Natural killer cell treated with Interleukin-12 subunit alpha and Interleukin-12 subunit beta and Interleukin-15 and Interleukin-18, amount 100 ng/mL, for 72 hours (primary cell): ENCODE measurements at regions not wholly inside any gene's neighbourhood (a gene's known extent, or its start where the extent isn't known, plus 50 kb on each side); places are given as distances from the start of the nearest gene placed in this dataset.
A peak's percentile ranks its signal among the peaks of the same experiment; 100 is the strongest.

Experiments
- ATAC-seq, 2 donors: fragments of 150-1000 bp; cut with Tn5 transposase in 1 of 2; sonication (Bioruptor Pico), chemical (Tn5 transposase) in 1 of 2; 2 replicates each; pipeline ENCODE4 v1.10.0; 2021
- DNase-seq: peaks from one replicate; pipeline ENCODE4 v3.0.0; 2022; ENCODE audit warnings: low spot score
- H3K27ac Mint-ChIP-seq, 2 donors: 1 replicate in 1 of 2; 2 replicates in 1 of 2; pipeline ENCODE4 v1.8.0; 2022; ENCODE audit warnings: mixed read lengths in 2 of 2, mild to moderate bottlenecking in 1 of 2, moderate library complexity in 1 of 2
- H3K27me3 Mint-ChIP-seq, 2 donors: 1 replicate in 1 of 2; 2 replicates in 1 of 2; pipeline ENCODE4 v1.8.0; 2022; ENCODE audit warnings: mixed read lengths in 2 of 2
- H3K36me3 Mint-ChIP-seq: one replicate; pipeline ENCODE4 v1.8.0; 2022; ENCODE audit warnings: mixed read lengths
- H3K4me1 Mint-ChIP-seq, 2 donors: 1 replicate in 1 of 2; 2 replicates in 1 of 2; pipeline ENCODE4 v1.8.0; 2022; ENCODE audit warnings: low read depth in 2 of 2, mixed read lengths in 2 of 2, mild to moderate bottlenecking in 1 of 2
- H3K4me3 Mint-ChIP-seq: one replicate; pipeline ENCODE4 v1.8.0; 2022; ENCODE audit warnings: mixed read lengths
- H3K9me3 Mint-ChIP-seq: 2 replicates; pipeline ENCODE4 v1.8.0; 2022; ENCODE audit warnings: mixed read lengths

DNA sequence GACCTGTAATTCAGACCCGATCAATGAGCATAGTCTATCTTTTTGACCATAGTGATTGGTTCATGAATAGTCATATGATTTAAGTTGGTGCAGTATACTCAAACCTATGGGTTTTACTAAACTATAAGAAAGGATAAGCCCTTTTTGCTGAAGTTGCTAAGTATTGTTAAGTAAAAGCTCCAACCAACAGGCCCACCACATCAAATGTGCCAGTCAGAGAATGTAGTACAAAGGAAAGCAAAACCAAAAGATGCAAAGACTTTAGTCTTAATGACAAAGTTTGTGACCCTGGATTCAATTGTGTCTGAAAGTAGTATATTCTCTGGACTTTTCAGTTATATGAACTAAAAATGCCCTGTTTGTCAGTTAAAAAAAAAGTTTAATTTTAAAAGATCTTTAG lies 208.1 kb upstream of the TET2 start:
- H3K27me3 Mint-ChIP-seq = no peaks in the 10 kb centered on the region
- peaks cover under 1% of the 10 kb centered on the region for H3K9me3 Mint-ChIP-seq
- peak overlapping the region; percentile 39 to 58 for H3K27ac Mint-ChIP-seq
- no peak overlapping the region for H3K4me3 Mint-ChIP-seq
- H3K4me1 Mint-ChIP-seq = peaks cover 9 to 20% of the 10 kb centered on the region in 2 donors
- DNase-seq = no peak
- H3K36me3 Mint-ChIP-seq = peaks cover 12% of the 10 kb centered on the region
- ATAC-seq = peak; percentile 24 to 70

DNA sequence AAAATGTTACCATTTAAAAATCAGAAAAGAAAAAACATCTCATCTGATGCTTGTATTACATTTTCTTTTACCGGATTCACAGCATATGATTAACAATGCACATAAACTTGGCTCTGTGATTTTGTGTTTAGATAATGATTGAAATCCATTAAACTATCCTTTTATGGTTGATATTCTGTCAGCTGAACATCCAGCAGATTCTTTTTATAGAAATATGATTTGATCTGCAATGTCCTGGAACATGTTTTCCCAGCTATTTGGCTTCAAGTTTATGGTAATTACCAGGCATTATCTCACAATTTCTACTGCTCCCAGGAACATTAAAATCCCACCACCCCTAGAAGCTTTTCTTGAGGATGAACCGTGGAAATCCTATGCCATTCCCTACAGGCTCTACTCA lies 205.7 kb upstream of the TET2 start:
- no peaks in the 10 kb centered on the region for H3K36me3 Mint-ChIP-seq
- DNase-seq (no peak), ATAC-seq (no peak)
- peaks cover 9 to 13% of the 10 kb centered on the region in 2 donors for H3K4me1 Mint-ChIP-seq
- no peak overlapping the region for H3K4me3 Mint-ChIP-seq
- H3K27me3 Mint-ChIP-seq = no peaks in the 10 kb centered on the region
- no peaks in the 10 kb centered on the region for H3K9me3 Mint-ChIP-seq
- H3K27ac Mint-ChIP-seq = no peak overlapping the region

DNA sequence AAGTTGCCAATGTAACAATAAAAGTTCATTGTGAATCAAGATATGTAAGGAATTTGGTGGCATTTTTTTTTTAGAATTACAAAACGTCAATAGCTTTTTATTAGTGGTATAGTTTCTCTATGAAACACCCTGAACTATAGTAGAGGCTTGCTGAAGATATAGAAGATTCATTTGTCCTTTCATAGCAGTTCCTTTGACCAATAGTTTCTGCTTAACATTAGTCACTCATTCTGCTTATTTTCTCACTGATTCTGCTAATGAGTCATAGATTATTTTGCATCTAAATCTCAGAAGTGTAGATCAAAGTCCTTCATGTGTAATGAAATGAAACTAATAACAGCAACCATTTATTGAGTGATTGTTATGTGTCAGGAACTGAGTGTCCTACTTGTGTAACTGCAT lies 205.0 kb upstream of the TET2 start:
- ATAC-seq (peak in 1 of 2 donors; percentile 58), DNase-seq (no peak)
- Mint-ChIP-seq H3K4me3 (no peak overlapping the region), H3K27me3 (no peaks in the 10 kb centered on the region), H3K27ac (peak overlapping the region in 1 of 2 donors; percentile 33), H3K9me3 (no peaks in the 10 kb centered on the region), H3K36me3 (no peaks in the 10 kb centered on the region), H3K4me1 (peaks cover 9 to 13% of the 10 kb centered on the region in 2 donors)

DNA sequence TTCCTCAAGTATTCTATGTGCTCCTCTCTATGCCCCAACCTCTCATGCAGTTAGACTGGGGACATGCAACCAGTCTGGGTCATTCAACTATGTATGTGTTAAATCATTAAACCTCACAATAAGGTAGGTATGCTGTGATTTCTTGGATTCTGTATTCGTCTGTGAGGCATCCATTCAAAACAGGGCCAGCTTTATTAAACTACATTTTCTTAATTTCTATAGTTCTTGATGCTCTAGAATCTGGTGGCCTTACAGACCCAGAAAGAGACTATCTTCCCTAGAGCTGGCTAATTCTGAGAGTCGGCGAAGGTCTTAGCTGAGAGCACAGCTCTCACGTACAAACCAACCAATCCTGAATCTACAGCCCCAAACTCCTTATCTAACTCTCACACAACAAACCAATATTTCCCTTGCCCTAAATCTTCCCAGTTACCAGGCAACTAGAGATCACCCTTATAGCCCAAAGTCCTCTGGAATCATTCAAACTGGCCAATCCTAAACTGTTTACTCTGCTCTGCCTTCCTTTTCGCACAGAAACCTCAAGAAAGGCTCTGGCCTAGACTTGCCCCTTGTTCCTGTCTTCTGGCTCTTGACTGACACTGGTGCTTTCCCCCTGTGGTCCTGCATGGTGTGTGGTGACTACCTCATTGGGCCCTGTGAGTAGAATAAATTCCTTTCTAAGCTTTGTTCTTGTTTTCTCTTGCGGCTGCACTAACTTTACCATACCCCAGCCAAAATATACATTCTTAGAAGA lies 203.5 kb upstream of the TET2 start:
- peak; percentile 74 to 77 for ATAC-seq

DNA sequence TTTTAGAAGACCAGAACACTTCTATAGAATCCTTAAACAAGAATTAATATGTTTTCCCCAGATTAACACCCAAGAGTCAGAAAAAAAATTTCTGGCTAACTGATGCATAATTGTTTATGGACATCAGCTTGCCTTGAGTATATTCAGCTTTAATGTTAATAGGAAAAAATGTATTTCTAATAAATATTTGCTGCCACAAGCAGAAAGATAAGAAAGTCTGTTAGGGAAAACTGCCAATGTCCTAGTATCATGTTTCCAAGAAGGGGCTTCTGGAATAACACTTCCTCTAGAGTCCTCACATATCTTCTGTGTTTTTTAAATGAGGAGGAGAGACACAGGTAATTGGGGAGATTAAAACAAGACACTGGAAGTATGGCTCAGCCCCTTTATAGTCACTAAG lies 202.1 kb upstream of the TET2 start:
- no peak for ATAC-seq
- H3K27ac Mint-ChIP-seq = no peak overlapping the region

More for the DNA sequence above, 203.5 kb upstream of the TET2 start:
- no peak for DNase-seq
- peaks cover 9 to 19% of the 10 kb centered on the region in 2 donors for H3K4me1 Mint-ChIP-seq
- H3K4me3 Mint-ChIP-seq = peak overlapping the region; percentile 10
- no peaks in the 10 kb centered on the region for H3K9me3 Mint-ChIP-seq
- H3K27ac Mint-ChIP-seq = peak overlapping the region; percentile 17 to 61
- H3K27me3 Mint-ChIP-seq = no peaks in the 10 kb centered on the region
- no peaks in the 10 kb centered on the region for H3K36me3 Mint-ChIP-seq

DNA sequence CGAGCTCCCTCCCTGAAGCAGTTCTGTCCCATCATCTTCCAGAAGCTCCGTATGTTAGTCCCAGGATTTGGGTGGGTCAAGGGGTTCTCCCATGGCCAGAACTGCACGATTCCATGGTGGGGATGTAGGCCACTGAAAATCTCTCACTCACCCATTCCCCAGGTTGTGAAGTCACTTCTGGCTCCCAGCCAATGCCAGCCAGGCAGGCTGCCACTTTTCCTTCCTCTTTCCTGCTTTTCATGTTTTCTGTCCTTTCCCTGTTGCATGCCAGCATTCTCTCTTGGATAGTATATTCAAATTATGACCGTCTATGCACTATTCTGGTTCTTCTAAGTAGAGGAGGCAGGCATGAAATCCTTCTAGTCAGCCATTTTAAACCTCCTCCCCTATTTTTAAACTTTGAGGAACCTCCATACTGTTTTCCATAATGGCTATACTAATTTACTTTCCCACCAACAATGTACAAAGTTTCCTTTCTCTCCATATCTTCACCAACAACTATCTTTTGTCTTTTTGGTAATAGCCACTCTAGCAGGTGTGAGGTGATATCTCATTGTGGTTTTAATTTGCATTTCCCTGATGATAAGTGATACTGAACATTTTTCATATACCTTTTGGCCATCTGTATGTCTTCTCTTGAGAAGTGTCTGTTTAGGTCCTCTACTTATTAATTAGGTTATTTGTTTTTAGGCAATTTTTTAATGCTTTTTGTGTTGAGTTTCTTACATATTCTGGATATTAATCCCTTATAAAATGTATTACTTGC lies 182.1 kb upstream of the TET2 start:
- H3K27ac Mint-ChIP-seq = peak overlapping the region in 1 of 2 donors; percentile 92

More for the DNA sequence above, 202.1 kb upstream of the TET2 start:
- no peaks in the 10 kb centered on the region for H3K27me3 Mint-ChIP-seq
- DNase-seq = no peak
- H3K9me3 Mint-ChIP-seq = no peaks in the 10 kb centered on the region
- H3K4me1 Mint-ChIP-seq = peaks cover 9 to 15% of the 10 kb centered on the region in 2 donors
- no peaks in the 10 kb centered on the region for H3K36me3 Mint-ChIP-seq
- H3K4me3 Mint-ChIP-seq = no peak overlapping the region

DNA sequence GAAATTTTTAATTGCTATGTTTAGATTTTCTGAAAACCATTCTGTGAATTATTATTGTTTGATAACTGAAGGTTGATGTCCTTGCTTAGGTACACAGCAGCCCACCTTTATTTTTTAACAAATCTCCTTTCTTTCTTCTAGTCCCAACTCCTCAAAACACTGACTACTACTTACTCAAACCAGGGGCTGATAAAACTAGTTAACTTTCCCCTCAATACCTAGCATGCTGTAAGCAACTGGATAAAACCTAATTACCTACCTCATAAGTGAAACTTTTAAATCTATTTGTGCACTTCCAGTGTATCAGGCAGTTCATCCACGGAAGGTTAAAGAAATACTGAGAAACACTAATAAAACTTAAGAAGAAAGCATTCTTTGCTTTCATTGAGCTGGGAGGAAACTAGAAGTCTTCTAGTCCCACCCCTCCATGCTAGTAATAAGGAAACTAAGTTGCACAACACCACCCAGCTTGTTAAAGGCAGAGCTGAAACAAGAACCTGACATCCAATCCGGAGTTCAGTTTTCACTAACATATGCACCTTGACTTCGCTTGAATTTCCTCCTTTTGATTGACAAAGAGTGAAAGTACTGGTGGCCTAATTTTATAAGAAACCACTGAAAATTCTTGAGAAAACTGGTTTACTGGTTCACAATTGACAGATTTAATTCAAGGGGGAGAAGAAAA lies 180.2 kb upstream of the TET2 start:
- peak overlapping the region; percentile 78 for H3K4me3 Mint-ChIP-seq
- peaks cover 7% of the 10 kb centered on the region for H3K9me3 Mint-ChIP-seq
- DNase-seq (peak; percentile 84), ATAC-seq (peak; percentile 97)
- H3K27ac Mint-ChIP-seq = peak overlapping the region; percentile 78 to 92
- H3K36me3 Mint-ChIP-seq = peaks cover 23% of the 10 kb centered on the region
- peaks cover 31 to 46% of the 10 kb centered on the region in 2 donors for H3K4me1 Mint-ChIP-seq
- peaks cover 0 to 6% of the 10 kb centered on the region in 2 donors for H3K27me3 Mint-ChIP-seq

More for the DNA sequence above, 182.1 kb upstream of the TET2 start:
- H3K36me3 Mint-ChIP-seq = peaks cover 27% of the 10 kb centered on the region
- H3K27me3 Mint-ChIP-seq = no peaks in the 10 kb centered on the region
- DNase-seq = no peak
- H3K4me3 Mint-ChIP-seq = no peak overlapping the region
- peaks cover 14% of the 10 kb centered on the region for H3K9me3 Mint-ChIP-seq
- ATAC-seq = no peak
- peaks cover 26 to 38% of the 10 kb centered on the region in 2 donors for H3K4me1 Mint-ChIP-seq

DNA sequence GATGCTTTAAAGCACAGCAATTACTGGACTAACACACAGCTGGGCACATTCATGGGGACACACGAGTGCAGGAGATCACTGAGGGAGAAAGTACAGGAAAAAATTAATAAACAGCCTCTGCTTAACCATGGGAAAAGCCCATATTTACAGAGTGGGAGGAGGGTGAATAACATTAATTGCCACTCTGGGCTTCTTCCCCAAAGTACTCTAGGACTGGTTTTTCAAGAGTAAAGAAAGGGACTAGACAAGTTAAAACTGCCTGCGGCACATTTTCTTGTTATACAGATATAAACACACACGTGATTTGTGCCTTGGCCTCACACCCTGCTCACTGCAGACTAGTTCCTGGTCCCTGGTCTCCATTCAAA lies 179.7 kb upstream of the TET2 start:
- H3K27me3 Mint-ChIP-seq = peaks cover 0 to 6% of the 10 kb centered on the region in 2 donors
- peak overlapping the region; percentile 78 for H3K4me3 Mint-ChIP-seq
- peaks cover 23% of the 10 kb centered on the region for H3K36me3 Mint-ChIP-seq
- ATAC-seq (peak; percentile 68 to 74), DNase-seq (no peak)
- peaks cover 6% of the 10 kb centered on the region for H3K9me3 Mint-ChIP-seq
- peaks cover 31 to 46% of the 10 kb centered on the region in 2 donors for H3K4me1 Mint-ChIP-seq
- peak overlapping the region; percentile 78 to 92 for H3K27ac Mint-ChIP-seq

DNA sequence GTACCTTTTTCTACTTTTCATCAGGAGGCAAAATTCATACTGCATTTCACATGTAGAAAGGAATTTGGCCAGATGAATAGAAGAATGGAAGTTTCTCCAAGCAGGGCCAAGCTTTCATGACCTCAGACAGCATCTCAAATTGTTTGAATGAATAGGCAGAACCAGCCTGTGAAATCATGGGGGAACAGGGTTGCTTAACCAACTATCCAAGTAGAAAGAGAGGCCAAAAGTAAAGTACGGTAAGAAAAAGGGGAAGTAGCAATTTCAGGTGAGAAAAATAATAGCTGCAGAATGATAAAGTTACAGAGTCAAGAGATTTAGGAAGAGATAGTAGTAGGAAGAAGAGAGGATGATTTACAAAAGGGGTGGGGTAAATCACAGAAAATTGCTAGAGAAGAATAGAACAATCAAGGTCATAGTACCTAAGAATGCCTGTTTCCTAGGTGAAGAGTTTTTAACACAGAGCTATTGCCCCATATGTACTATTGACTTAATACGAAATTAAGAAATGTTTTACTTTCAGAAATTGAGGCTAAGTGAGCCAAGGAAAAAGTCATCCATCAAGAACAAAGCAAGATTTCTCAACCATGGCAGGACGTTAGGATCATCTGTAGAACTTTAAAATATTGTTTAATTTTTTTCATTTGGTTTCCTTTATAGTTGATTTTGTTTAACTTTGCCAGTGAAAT lies 177.1 kb upstream of the TET2 start:
- ATAC-seq = no peak

DNA sequence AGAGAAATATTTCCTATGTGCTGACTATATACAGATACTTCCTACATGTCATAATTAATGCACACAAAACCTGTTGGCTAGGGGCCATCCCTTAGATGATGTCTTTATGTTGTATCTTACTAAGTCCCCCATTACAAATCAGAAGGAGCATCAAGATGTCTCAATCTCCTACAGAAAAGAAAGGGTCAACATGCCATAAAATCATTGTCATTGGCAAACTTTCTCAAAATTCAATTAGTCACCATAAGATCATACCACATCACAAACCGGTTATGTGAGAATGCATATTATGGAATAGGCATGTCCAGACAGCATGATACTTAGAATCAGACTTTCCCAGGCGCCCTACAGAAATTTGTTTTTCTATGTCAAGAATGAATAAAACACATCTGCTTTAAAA lies 175.2 kb upstream of the TET2 start:
- Mint-ChIP-seq H3K9me3 (no peaks in the 10 kb centered on the region), H3K27me3 (peaks cover 0 to 6% of the 10 kb centered on the region in 2 donors), H3K36me3 (peaks cover 13% of the 10 kb centered on the region), H3K4me3 (no peak overlapping the region), H3K4me1 (peaks cover 29 to 32% of the 10 kb centered on the region in 2 donors), H3K27ac (no peak overlapping the region)
- ATAC-seq = no peak
- DNase-seq = no peak

More for the DNA sequence above, 177.1 kb upstream of the TET2 start:
- H3K4me1 Mint-ChIP-seq = peaks cover 37 to 51% of the 10 kb centered on the region in 2 donors
- DNase-seq = no peak
- no peak overlapping the region for H3K27ac Mint-ChIP-seq
- peaks cover 0 to 6% of the 10 kb centered on the region in 2 donors for H3K27me3 Mint-ChIP-seq
- peaks cover 4% of the 10 kb centered on the region for H3K9me3 Mint-ChIP-seq
- H3K4me3 Mint-ChIP-seq = no peak overlapping the region
- peaks cover 13% of the 10 kb centered on the region for H3K36me3 Mint-ChIP-seq

DNA sequence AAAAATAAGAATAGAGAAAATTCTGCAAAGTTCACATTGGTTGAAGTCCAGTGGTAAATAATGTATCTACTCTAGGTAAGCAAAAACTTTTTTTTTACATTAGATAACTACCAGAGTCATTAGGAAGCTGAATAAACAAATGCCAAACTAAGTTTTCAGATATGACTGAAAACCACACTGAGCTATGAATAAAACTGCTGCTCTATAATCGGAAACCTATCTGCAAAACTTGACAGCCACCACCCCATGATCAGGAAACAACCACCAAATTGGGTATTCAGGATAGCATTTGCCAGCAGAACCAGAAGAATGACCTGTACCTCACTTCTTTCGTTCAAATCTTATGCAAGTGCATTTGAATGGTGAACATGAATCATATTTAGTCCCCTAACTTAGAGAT lies 173.0 kb upstream of the TET2 start:
- peaks cover 20 to 26% of the 10 kb centered on the region in 2 donors for H3K4me1 Mint-ChIP-seq
- peaks cover 13% of the 10 kb centered on the region for H3K36me3 Mint-ChIP-seq
- H3K9me3 Mint-ChIP-seq = no peaks in the 10 kb centered on the region
- H3K4me3 Mint-ChIP-seq = no peak overlapping the region
- ATAC-seq = no peak
- peaks cover 0 to 6% of the 10 kb centered on the region in 2 donors for H3K27me3 Mint-ChIP-seq
- DNase-seq = no peak
- H3K27ac Mint-ChIP-seq = no peak overlapping the region

DNA sequence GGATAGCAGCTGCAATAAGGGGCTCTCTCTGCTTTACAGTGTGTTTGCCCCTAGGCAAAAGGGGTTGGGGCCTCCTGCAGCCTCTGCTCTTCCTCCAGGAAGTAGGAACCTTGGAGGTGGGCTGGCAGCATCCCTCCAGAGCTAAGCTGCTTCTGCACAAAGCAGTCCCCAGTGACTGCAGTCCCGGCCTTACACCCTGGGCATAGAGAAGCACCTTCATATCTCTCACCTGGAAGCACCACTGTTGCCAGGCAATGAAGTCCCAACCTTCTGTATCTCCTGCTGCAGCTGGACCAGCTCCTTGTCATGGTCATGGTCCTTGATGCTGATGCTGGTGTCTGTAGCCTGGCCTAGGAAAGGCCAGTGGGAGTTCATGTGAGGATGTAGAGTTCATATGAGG lies 171.1 kb upstream of the TET2 start:
- H3K4me3 Mint-ChIP-seq = no peak overlapping the region
- peaks cover 17 to 18% of the 10 kb centered on the region in 2 donors for H3K4me1 Mint-ChIP-seq
- DNase-seq = no peak
- ATAC-seq = peak in 1 of 2 donors; percentile 13
- H3K9me3 Mint-ChIP-seq = peaks cover 3% of the 10 kb centered on the region
- no peak overlapping the region for H3K27ac Mint-ChIP-seq
- peaks cover 20% of the 10 kb centered on the region for H3K36me3 Mint-ChIP-seq
- H3K27me3 Mint-ChIP-seq = peaks cover 2 to 8% of the 10 kb centered on the region in 2 donors

DNA sequence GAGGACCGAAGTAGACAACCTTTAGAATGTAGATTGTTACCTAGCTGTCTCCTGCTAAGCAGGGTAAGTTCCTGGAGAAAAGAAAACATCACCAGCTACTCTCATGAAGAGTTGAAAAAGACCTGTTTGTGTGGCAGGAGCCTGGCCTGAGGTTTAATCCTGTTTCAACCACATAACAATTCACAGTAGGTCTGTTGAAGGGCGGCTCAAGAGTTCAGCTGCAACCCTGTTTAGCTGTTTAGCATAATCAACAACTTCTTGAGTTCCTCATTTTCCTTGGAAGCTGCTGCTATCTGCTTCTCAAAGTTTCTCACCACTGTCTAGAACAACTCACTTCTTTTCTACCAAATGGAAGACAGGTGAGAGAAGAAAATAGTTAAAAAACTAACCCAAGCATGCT lies 170.4 kb upstream of the TET2 start:
- no peak overlapping the region for H3K4me3 Mint-ChIP-seq
- H3K27ac Mint-ChIP-seq = no peak overlapping the region
- ATAC-seq (no peak), DNase-seq (no peak)
- H3K9me3 Mint-ChIP-seq = peaks cover 3% of the 10 kb centered on the region
- H3K36me3 Mint-ChIP-seq = peaks cover 20% of the 10 kb centered on the region
- H3K27me3 Mint-ChIP-seq = peaks cover 2 to 6% of the 10 kb centered on the region in 2 donors
- peaks cover 13 to 14% of the 10 kb centered on the region in 2 donors for H3K4me1 Mint-ChIP-seq
